ENCODE measurements at regions not wholly inside any gene's neighbourhood (a gene's known extent, or its start where the extent isn't known, plus 50 kb on each side); places are given as distances from the start of the nearest gene placed in this dataset.

- TF ChIP-seq, protein P1, sequence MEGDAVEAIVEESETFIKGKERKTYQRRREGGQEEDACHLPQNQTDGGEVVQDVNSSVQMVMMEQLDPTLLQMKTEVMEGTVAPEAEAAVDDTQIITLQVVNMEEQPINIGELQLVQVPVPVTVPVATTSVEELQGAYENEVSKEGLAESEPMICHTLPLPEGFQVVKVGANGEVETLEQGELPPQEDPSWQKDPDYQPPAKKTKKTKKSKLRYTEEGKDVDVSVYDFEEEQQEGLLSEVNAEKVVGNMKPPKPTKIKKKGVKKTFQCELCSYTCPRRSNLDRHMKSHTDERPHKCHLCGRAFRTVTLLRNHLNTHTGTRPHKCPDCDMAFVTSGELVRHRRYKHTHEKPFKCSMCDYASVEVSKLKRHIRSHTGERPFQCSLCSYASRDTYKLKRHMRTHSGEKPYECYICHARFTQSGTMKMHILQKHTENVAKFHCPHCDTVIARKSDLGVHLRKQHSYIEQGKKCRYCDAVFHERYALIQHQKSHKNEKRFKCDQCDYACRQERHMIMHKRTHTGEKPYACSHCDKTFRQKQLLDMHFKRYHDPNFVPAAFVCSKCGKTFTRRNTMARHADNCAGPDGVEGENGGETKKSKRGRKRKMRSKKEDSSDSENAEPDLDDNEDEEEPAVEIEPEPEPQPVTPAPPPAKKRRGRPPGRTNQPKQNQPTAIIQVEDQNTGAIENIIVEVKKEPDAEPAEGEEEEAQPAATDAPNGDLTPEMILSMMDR (IDR thresholded peaks at IDR 0.05): no peak
- no peak for TF ChIP-seq POLR2A (IDR thresholded peaks at IDR 0.05)
These were observed 582.6 kb upstream of the MMS22L start for GRCh38 chr6:97865612-97866011.
